Testis (tissue), 2 donors: ENCODE measurements at regions not wholly inside any gene's neighbourhood (a gene's known extent, or its start where the extent isn't known, plus 50 kb on each side); places are given as distances from the start of the nearest gene placed in this dataset.

Experiments
- DNase-seq: peaks from one replicate; pipeline ENCODE4 v3.0.0-alpha.2; 2019
- H3K27ac ChIP-seq, 2 donors: fragments of 200-600 bp; sonication (generic); one replicate each; pipeline ENCODE4 v1.5.1; 2019
- H3K27me3 ChIP-seq: fragments of 200-600 bp; sonication (generic); one replicate; pipeline ENCODE4 v1.5.1; 2019
- H3K36me3 ChIP-seq: fragments of 200-600 bp; sonication (generic); one replicate; pipeline ENCODE4 v1.5.1; 2017; ENCODE audit warnings: low read depth; ENCODE audit errors: missing control alignments
- H3K4me1 ChIP-seq: fragments of 200-600 bp; sonication (generic); one replicate; pipeline ENCODE4 v1.5.1; 2019
- H3K4me3 ChIP-seq, 2 donors: fragments of 200-600 bp; sonication (generic); one replicate each; pipeline ENCODE4 v1.5.1; 2017 to 2019
- H3K9me3 ChIP-seq: fragments of 200-600 bp; sonication (generic); one replicate; pipeline ENCODE4 v1.5.1; 2017
- POLR2A ChIP-seq: fragments of 450-650 bp; IDR thresholded peaks from one replicate; pipeline ENCODE4 v1.6.1; 2017; ENCODE audit warnings: antibody characterized with exemption, mild to moderate bottlenecking, moderate library complexity
- WGBS, 2 donors: methylation state at CpG; one replicate each; pipeline ENCODE4 v1.1.5; 2018; 5-methylcytosine and 5-hydroxymethylcytosine counted together
- intact Hi-C: fragments of 100-400 bp; cut with DNase I; formaldehyde crosslinking; loops from one replicate; pipeline ENCODE4 v1.15.1; 2023; ENCODE audit warnings: low total_unique reads
- TF ChIP-seq, protein P1 (sequence below), 3 experiments: fragments of 450-650 bp in 2 of 3; fragments of 200-600 bp in 1 of 3; sonication (generic) in 1 of 3; IDR thresholded peaks; one replicate each; pipeline ENCODE4 v1.5.1; 2016 to 2019; ENCODE audit warnings: antibody characterized with exemption in 3 of 3, mild to moderate bottlenecking in 2 of 3, moderate library complexity in 1 of 3

DNA sequence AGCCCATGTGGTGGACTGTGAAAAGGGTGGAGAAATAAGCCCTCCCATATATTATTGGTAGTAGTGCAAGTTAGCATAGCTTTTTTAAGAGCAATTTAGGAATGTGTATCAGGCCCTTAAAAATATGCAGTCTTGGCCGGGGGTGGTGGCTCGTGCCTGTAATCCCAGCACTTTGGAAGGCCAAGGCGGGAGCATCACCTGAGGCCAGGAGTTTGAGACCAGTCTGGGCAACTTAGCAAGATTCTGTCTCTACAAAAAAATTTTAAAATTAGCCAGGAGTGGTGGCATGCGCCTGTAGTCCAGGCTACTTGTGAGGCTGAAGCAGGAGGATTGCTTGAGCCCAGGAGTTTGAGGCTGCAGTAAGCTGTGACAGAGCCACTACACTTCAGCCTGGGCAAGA lies 64.2 kb upstream of the BCAT1 start:
- no peaks in the 10 kb centered on the region for H3K9me3 ChIP-seq
- TF ChIP-seq POLR2A, result no peak
- TF ChIP-seq, protein P1, sequence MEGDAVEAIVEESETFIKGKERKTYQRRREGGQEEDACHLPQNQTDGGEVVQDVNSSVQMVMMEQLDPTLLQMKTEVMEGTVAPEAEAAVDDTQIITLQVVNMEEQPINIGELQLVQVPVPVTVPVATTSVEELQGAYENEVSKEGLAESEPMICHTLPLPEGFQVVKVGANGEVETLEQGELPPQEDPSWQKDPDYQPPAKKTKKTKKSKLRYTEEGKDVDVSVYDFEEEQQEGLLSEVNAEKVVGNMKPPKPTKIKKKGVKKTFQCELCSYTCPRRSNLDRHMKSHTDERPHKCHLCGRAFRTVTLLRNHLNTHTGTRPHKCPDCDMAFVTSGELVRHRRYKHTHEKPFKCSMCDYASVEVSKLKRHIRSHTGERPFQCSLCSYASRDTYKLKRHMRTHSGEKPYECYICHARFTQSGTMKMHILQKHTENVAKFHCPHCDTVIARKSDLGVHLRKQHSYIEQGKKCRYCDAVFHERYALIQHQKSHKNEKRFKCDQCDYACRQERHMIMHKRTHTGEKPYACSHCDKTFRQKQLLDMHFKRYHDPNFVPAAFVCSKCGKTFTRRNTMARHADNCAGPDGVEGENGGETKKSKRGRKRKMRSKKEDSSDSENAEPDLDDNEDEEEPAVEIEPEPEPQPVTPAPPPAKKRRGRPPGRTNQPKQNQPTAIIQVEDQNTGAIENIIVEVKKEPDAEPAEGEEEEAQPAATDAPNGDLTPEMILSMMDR (IDR thresholded peaks at IDR 0.05), result no peak
- H3K27ac ChIP-seq, result no peak overlapping the region
- no peaks in the 10 kb centered on the region for H3K27me3 ChIP-seq
- intact Hi-C loops, result no loop called here
- no peak for DNase-seq
- H3K4me3 ChIP-seq, result no peak overlapping the region
- H3K4me1 ChIP-seq, result no peaks in the 10 kb centered on the region
- no peaks in the 10 kb centered on the region for H3K36me3 ChIP-seq
- 73 to 88% methylated on average over 4 of the region's 4 CpGs for WGBS, 2 donors

DNA sequence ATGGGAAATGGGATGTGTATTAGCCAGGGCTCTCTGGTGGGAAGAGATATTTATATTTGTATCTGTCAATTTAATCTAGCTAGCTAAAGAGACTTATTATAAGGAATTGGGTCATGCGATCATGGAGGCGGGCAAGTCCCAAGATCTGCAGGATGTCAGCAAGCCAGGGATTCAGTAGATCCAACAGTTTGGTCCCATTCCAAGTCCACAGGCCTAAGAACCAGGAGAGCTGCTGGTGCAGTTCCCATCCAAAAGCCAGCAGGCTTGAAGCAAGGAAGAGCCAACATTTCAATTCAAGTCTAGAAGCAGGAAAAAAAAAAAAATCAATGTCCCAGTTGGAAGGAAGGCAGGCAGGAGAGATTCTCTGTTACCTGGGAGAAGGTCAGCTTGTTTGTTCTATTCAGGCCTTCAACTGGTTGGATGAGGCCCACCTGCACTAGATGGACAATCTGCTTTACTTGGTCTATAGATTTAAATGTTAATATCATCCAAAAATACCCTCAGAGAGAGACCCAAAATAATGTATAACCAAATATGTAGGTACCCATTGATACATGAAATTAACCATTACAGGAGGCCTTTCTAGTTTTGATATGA lies 60.7 kb upstream of the BCAT1 start:
- Histone ChIP-seq H3K36me3 (no peaks in the 10 kb centered on the region), H3K27ac (no peak overlapping the region), H3K4me3 (no peak overlapping the region), H3K4me1 (no peaks in the 10 kb centered on the region), H3K27me3 (no peaks in the 10 kb centered on the region), H3K9me3 (no peaks in the 10 kb centered on the region)
- intact Hi-C loops, result no loop called here
- no peak for DNase-seq
- 88 to 93% methylated on average over 2 of the region's 2 CpGs for whole genome bisulfite sequencing, 2 donors
- TF ChIP-seq, protein P1 (IDR thresholded peaks at IDR 0.05), result no peak
- TF ChIP-seq POLR2A, result no peak

DNA sequence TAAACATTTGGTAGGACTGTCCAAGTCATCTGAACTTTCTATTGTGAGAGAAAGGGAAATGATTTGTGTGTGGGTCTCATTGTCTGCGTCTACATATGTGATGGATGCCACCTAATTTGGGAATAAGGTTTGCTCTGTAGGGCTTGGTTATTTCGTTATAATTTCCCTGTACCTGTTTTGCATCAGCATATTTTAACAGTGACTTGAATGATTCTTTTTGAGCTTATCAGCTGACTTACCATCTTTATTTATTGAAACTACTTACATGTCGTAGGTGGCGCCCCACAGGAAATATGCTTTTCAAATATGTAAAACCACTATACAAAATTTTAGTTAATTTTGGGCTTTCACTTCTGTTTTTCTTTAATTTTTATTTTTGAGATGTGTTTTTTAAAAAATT lies 56.5 kb upstream of the BCAT1 start:
- H3K9me3 ChIP-seq, result no peaks in the 10 kb centered on the region
- intact Hi-C loops, result no loop called here
- H3K27me3 ChIP-seq, result no peaks in the 10 kb centered on the region
- no peak overlapping the region for H3K27ac ChIP-seq
- DNase-seq, result no peak
- no peak for TF ChIP-seq POLR2A
- TF ChIP-seq, protein P1 (IDR thresholded peaks at IDR 0.05), result no peak
- H3K4me3 ChIP-seq, result no peak overlapping the region
- WGBS, 2 donors, result 92 to 93% methylated on average over 4 of the region's 4 CpGs
- no peaks in the 10 kb centered on the region for H3K4me1 ChIP-seq
- no peaks in the 10 kb centered on the region for H3K36me3 ChIP-seq

DNA sequence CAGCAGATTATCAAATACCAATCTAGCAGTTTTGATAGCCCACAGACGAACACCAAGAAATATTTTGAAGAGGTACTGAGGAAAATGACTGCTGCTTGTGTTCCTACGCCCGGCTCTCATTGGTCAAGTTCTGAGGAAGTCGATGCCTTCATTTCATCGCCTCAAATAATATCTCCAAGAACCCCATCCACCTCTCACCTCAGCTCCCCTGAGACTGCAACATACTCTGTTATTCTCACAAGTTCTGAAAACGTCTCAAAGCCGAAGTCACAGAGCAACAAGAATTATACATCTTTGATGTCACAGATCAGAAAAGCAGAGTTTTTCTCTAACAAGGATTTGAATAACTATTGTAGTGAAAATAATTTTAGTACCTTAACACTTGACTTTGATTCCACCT lies 55.5 kb upstream of the BCAT1 start:
- intact Hi-C loops, result no loop called here
- 85 to 89% methylated on average over 7 of the region's 7 CpGs for WGBS, 2 donors
- Histone ChIP-seq H3K9me3 (no peaks in the 10 kb centered on the region), H3K27ac (no peak overlapping the region), H3K4me1 (no peaks in the 10 kb centered on the region), H3K4me3 (no peak overlapping the region), H3K27me3 (no peaks in the 10 kb centered on the region), H3K36me3 (no peaks in the 10 kb centered on the region)
- no peak for TF ChIP-seq POLR2A
- TF ChIP-seq, protein P1 (IDR thresholded peaks at IDR 0.05), result no peak
- DNase-seq, result no peak

DNA sequence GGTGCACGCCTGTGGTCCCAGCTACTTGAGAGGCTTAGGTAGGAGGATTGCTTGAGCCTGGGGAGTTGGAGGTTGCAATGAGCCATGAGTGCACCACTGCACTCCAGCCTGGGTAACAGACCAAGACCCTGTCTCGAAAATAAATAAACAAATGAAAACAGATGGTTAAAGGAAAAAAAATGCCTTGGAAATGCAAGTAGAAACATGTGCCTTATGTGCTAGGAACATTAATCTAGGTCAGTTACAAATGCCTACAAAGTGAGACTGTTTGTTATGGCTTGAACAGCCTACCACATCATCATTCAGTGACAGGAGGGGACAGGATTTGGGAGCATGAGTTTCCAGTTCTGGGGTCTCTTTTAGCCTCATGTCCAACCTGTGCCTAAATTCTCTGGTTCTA lies 52.4 kb upstream of the BCAT1 start:
- intact Hi-C loops, result no loop called here
- Histone ChIP-seq H3K9me3 (no peaks in the 10 kb centered on the region), H3K4me3 (no peak overlapping the region), H3K27me3 (no peaks in the 10 kb centered on the region), H3K36me3 (no peaks in the 10 kb centered on the region), H3K4me1 (no peaks in the 10 kb centered on the region), H3K27ac (no peak overlapping the region)
- TF ChIP-seq, protein P1 (IDR thresholded peaks at IDR 0.05), result no peak
- no peak for TF ChIP-seq POLR2A
- DNase-seq, result no peak
- WGBS, 2 donors, result 79 to 82% methylated on average over 2 of the region's 2 CpGs
